ENCODE measurements at regions not wholly inside any gene's neighbourhood (a gene's known extent, or its start where the extent isn't known, plus 50 kb on each side); places are given as distances from the start of the nearest gene placed in this dataset.
"Not testable (repeated sequence)": the region's sequence is repeated elsewhere in the genome, so short reads cannot be mapped to it uniquely, and the experiment has no call there.

DNA sequence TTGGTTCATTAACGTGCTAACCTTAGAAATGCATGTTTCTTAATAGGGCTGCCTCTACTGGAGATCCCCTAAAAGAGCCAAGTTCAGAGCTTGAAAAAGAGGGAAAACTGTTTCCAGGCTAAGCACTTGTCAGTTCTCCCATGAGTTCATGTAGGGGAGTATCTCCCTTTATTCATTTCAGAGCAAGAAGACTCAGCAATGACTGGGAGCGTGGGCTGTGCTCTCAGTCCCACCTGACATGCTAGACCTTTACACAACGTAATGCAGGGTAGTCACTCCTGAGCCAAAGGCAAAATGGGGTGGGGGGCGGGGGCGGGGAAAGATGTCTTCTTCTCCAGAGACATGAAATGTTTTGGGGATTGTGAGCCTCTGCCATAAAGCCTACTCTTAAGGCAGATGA is 420.1 kb upstream of the MCTP2 start:
- no peak for DNase-seq

DNA sequence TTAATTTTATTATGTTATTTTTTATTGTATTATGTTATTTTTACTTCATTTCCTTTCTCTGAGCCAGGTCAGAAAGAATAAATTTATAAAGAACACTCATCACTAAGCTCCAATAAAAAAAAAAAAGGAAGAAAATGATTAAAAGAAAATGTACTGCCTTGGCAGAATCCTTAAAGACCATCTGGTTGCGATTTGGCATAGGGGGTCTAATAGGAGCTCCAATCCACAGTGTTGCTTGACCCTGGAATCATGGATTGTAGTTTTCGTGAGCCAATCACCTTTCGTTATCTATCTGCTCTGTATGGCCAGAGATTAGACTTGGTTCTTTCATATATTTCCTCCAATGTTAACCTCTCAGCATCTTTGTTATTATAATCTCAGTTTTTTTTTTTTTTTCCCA is 421.8 kb upstream of the MCTP2 start:
- no peak for DNase-seq

DNA sequence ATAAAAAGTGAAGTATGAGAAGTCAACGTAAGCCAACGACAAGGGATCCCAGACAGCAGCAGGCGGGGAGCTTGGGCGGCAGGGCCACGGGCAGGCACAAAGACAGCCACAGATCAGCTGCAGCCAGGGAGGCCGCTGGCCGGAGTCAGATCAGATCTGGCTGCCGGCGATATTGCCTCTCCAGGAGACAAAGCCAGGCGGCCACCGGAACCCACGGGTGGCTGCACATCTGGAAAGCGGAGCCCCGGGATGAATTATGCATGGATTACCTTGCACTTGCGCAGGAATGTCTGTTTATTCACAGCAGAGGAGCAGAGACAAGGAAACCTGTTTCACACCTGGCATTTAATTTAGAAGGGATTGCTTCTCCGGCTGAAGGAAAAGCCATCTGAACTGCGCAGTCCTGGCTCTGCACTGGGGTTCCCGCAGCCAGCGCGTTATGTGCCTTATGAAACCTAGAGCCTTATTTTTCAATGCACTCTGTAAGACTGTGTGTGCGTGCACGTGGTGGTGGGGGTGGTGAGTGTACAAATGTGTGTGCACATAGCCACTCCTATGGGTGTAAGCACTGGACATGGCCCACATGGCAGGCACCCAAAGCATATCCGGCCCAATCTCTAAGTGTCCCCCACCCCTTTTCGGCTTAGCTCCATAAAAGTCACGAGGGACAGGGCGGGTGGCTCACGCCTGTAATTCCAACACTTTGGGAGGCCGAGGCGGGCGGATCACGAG is 427.8 kb upstream of the MCTP2 start:
- DNase-seq: no peak

DNA sequence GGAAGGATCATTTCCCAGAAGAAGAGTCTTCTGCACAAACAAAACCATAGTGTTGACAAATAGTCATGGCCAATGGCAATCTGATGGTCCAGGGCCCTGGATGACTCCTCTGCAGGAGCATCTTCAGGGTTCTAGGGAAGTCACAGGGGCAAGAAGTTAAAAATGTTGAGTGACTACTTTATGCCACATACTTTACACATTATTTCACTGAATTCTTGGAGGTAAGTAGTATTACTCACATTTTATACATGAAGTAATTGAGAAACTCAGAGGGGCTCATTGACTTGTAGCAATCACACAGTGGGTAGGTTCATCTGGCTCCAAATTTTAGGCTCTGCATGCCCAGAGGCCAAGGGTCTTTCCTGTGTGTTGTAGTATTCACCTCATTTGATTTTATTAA is 430.2 kb upstream of the MCTP2 start:
- no peak for DNase-seq

DNA sequence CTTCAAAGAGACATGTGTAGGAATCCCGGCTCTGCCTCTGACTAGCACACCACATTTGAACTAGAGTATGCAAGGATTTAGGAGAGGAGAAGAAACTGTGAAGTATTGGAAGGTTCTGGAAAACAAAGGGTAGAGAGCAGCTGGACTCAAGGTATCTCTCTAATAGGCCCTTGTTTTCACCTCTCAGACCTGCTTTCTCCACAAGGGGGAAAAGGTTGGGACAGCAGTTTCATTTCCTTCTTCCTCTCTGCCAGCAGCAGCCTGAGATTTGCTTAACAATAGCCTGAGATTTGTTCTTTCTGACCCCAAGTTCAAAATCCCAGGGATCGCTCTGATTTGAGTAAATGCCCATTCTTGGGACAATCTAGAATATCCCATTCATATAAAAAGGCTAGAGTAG is 430.6 kb upstream of the MCTP2 start:
- DNase-seq: no peak

DNA sequence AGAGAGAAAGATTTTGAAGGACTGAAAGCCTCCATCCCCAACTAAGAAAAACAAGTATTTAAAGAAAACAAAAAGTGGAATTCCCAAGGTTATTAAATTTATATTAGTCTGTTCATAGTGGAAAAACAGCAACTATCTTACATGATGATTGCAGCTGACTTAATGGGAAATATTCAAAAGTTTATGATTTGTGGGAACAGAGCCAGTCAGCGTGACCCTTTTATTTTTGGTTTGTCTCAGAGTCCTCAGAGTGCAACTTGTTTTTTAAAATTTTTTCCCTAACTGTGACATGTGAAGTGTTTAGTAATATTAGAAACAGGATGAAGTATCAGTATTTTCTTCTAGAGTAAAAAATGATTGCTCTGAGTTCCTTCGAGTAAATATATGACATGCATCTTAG is 441.9 kb upstream of the MCTP2 start:
- no peak for DNase-seq

DNA sequence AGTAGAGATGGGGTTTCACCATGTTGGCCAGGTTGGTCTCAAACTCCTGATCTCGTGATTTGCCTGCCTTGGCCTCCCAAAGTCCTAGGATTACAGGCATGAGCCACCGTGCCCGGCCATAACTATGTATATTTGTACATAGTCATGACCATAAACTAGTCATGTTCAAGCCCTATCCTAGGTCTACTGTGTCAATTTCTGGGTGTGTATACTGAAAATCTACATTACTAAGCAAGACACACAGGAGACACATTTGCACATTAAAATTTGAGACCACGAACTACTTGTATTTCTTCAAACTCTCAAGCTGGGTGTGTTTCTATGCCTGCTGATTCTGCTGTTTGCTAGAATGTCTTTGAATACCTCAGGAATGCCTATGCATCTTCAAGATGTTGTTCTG is 451.3 kb upstream of the MCTP2 start:
- DNase-seq: no peak

DNA sequence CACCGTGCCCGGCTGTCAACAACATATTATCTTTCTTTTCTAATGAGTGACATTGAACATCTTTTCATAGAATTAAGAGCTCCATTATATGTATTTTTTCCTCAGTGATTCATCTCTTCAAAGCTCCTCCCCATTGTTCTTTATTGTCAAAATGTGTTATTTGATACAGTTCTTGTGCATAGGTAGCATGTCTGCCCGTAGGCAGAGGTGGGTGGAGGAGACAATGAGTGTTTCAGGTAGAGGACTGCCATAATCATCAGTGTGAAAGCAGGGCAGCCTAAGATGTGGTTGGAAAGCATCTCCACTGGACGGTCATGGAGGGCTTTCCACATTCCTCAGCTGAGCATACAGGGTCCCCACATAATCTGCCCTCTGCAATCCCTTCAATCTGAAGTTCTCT is 452.0 kb upstream of the MCTP2 start:
- no peak for DNase-seq

DNA sequence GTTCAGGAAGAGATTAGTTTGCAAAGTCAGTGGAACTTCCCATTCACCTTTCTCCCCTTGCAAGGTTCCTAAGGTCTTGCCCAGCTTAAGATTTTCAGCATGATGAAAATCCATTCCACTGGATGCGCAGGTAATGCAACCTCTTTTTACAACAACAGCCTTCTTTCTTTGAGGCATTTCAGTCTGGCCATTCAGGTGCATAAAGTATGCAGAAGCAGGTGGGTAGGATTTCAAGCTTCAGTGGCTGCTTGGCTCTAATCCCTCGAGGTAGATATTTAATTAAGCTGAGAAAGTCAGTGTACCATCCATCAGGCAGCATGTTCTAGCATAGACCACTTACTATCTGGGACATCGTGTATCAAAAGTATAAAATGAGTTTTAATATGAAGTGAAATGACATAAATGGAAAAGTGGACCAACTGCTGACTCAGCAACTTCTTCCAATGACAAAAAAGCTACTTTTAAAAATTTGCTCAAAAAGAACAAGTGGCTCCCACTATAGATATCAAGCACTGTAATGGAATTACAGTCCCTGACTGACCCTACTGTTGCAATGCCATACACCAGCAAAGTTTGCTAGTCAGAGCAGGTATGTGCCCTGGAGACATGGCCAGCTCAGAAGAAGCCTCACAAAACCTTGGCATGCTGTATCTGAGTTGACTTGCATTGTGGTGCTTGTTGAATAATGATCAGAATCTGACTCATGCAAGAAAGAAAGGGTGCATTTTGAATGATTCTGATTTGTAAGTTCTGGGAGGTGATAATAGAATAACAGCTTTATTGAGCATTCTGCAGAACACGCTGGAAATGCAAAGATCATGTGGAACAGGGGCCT is 459.9 kb upstream of the MCTP2 start:
- DNase-seq: no peak

DNA sequence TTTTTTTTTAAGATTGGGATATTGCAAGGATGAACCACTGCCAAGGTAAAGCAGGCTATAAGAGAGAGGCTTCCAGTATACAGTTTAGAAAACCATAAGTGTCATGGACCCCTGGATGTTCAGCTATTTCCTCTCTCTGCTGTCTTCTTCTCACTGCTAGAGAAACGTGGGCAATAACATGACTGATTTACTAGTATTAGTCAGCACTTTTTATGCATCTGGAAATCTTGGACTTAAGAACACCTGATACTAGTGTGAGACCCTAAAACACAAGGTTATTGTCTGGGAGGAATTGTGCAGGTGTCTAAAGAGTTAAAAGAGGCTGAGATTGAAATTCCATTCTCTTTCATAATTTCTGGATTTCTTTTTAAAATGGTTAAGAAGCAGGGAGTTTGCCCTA is 460.6 kb upstream of the MCTP2 start:
- DNase-seq: no peak

DNA sequence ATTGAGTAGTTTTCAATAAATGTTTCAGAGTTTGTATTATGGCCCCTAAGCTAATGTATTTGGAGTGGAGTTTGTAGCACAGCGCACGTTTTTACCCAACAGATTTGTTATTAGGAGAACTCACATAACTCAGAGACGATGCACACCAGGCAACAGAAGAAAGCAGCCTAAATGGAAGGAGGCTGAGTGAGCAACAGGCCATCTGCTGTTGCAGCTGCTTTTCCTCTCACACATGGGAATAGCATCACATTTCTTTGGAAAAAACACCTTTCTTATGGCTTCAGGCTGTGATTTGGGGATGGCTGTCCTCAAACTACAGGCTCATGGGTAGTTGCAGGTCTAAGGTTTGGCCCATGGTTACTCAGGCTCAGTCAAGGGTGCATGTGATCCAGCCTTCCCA is 469.3 kb upstream of the MCTP2 start:
- no peak for DNase-seq

DNA sequence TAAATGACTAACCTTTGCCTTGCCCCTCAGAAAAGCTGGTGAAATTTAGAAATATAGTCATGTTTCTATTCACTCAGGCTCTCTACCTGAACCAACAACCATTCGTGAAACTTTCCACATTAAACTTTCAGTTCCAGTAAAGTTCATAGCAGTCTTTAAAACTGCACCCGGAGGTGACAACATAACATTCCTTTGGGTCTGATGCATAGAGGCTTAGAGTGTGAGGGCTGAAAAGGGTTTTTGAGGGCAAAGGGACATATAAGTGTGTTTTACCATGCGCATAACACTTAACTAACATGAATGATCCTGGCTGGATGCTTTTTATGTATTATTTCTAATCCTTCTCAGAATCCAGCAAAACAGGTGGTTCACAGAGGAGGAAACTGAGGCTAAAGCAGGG is 471.7 kb upstream of the MCTP2 start:
- no peak for DNase-seq

DNA sequence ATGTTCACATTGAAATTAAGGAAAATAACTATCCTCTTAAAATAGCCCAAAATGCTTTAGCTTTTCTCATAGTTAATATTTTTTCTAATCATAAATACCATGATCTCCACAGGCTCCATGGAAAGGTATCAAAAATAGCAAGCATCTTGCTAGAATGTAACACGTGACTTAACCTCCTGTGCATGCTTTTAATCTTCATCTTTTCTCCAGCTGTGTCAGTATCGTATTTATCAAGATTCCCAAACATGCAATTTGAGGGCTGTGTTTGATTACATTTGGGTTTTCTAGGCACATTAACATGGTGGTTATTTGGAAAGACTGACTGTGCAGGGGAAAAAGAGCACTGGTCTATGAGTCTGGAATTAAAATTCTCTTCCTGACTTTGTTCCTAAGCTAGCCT is 472.5 kb upstream of the MCTP2 start:
- no peak for DNase-seq

DNA sequence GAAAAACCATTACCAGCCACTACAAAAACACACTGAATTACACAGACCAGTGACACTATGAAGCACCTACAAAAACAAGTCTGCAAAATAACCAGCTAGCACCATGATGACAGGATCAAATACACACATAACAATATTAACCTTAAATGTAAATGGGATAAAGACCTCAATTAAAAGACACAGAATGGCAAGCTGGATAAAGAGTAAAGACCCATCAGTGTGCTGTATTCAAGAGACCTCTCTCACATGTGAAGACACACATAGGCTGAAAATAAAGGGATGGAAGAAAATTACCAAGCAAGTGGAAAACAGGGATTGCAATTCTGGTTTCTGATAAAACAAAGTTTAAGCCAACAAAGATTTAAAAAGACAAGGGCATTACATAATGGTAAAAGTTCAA is 482.7 kb upstream of the MCTP2 start:
- no peak for DNase-seq

DNA sequence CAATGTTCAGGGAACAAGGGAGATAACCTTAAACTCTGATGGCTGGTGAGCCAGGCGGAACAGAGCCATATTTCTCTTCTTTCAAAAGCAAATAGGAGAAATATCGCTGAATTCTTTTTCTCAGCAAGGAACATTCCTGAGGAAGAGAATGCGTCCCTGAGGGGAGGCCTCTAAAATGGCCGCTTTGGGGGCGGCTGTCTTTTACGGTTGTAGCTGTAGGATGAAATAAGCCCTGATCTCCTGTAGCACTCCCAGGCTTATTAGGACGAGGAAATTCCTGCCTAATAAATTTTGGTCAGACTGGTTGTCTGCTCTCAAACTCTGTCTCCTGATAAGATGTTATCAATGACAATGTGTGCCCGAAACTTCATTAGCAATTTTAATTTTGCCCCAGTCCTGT is 496.4 kb upstream of the MCTP2 start:
- DNase-seq: not testable (repeated sequence)

DNA sequence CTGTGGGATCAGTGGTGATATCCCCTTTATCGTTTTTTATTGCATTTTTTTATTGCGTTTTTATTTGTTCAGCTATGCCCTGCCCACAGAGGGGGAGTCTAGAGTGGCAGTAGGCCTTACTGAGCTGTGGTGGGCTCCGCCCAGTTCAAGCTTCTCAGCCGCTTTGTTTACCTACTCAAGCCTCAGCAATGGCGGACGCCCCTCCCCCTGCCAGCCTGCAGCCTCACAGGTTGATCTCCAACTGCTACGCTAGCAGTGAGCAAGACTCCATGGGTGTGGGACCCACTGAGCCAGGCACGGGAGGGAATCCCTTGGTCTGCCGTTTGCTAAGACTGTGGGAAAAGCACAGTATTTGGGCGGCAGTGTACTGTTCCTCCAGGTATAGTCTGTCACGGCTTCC is 500.6 kb upstream of the MCTP2 start:
- no peak for DNase-seq

DNA sequence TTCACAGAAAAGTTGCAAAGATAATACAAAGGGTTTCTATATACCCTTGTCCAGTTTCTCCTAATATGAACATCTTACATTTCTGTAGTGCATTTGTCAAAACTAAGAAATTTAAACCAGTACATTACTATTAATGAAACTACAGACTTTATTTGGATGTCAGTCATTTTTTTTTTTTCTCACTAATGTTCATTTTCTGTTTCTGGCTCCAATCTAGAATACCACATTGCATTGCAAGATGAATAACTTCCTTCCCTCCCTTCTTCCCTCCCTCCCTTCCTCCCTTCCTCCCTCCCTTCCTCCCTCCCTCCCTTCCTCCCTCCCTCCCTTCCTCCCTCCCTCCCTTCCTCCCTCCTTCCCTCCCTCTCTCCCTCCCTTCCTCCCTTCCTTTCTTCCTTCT is 509.2 kb upstream of the MCTP2 start:
- no peak for DNase-seq

DNA sequence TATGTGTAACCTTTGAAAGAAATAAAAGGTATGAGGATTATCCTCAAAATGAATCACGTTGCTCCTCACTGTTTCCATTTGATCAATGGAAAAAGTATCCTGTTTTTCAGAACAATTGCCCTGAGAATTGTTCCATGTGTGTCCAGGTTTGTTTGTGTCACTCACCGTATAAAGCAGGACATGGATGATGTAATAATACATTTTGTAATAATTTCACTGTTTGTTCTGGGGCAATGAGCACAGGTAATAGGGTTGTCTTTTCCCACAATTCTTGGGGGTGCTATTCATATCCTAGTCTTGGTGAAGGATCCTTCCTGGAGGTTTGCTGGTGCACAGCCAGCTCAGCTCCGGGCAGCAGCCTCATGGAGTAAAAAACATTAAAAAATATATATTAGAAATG is 510.8 kb upstream of the MCTP2 start:
- DNase-seq: no peak

DNA sequence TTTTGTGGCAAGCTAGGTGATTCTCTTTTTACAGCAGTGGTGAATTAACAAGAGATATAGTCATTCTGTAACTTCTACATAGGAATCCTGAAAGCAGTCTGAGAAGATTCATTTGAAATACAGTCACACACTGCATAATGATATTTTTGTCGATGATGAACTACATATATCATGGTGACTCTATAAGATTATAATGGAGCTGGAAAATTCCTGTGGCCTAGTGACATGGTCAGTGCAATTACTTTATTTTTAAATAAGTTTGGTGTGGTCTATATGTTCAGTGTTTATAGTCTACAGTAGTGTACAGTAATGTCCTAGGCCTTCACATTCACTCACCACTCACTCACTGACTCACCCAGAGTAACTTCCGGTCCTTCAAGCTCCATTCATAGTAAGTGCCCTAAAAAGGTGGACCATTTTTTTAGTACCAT is 511.4 kb upstream of the MCTP2 start:
- no peak for DNase-seq

DNA sequence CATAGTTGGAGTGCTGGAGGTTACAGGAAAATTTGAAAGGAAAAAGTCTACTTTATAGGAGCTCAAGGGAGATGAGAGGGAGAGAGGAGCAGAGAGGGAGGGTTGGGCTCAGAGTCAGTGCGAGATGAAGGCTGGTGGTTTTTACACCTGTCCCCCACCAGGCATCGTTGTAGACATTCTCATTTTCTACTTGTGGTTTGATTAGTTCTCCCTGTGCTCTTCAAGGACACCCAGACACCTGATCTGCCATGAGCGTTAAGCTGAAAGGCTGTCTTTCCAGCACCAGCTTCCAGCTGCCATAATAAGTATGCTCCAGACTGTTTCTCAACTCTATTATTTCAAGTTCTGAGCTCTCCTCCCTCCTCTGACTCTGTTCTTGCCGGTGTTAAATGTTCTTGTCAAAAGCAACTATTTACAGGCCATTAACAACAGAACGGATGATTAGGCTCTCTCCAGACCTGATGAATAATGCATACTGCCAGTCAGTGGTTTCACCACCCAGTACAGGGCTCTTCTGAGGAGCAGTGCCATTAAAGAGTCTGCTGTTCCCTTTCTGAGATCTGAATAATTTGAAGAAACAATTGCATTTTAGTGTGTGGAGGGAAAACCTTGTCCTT is 514.6 kb upstream of the MCTP2 start:
- DNase-seq: no peak

DNA sequence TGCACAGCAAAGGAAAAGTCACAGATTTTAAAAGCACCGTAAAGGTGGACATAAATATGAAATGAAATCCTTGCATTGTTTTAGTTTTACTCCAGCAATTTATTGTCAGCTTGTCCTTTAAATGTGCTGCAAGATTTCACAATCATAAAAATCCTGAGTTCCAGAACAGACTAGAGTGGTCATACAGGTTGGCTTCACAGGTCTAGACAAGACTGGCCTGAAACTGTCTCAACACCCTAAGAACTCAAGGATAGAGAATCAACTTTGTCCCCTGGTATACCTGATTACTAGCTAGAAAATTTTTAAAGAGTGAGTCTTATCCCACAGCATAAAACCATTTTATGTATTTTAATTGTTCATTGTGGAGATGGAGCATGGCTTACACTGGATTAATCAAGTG is 521.7 kb upstream of the MCTP2 start:
- no peak for DNase-seq

DNA sequence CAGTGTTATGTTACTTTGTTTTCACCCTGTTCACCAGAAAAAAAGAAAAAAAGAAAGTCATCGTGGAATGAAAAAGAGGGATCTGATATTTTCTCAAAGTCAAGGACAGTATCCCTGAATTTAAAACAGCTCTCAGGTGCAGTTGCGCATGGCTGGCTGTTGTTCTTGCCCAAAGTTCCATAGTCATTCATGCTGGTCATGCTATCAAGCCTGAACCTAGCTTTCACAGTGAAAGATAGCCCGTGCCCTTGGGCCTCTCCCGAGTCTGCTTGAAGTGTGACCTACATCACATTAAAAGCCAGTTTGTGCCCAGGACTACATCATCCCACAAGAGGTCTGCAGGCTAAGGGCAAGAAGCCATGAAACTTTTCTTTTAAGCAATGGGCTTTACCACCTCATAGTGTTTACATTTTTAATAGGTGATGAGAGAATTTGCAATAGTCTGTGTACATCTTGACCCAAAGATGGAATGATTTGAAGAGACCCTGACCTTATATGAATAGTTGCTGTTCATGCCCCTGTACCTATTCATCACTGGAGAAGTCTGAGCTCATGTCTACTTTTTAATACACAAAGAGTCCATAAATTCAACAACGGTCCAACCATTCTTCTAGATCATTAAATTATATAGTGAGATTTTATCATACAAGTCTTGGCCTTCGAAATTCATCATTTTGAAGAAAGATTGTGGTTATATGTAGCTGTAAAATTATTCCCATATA is 522.5 kb upstream of the MCTP2 start:
- DNase-seq: no peak

DNA sequence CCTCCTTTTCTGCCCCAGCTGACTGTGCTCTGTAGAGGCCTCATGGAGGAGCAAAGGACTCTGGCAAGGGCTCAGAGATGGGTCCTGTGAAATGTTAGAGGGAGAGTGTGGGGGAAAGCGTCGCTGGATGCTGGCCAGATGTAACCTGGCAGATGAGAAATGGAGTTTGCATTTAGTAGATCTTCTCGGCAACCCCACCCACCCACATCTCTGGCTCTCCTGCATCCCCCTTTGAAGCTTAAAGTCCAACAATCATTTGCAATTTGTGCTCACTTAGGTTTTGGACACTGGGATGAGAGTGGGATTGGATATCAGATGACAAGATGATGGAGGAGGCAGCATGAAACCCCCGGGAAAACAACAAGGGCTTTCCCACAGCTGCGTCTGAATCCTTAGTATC is 523.6 kb upstream of the MCTP2 start:
- no peak for DNase-seq

Measured in CD4-positive, alpha-beta T cell treated with Interleukin-10 for 1 hour (primary cell).